Uterus (tissue), 3 donors: ENCODE measurements at regions not wholly inside any gene's neighbourhood (a gene's known extent, or its start where the extent isn't known, plus 50 kb on each side); places are given as distances from the start of the nearest gene placed in this dataset.

ENCODE experiments used
- DNase-seq, 2 donors: peaks; one replicate each; pipeline ENCODE4 v3.0.0-alpha.2; 2019 to 2020
- H3K27ac ChIP-seq, 2 donors: fragments of 200-600 bp; sonication (generic); 1 replicate in 1 of 2; 2 replicates in 1 of 2; pipeline ENCODE4 v1.5.1; 2016 to 2018
- H3K27me3 ChIP-seq, 2 donors: fragments of 200-600 bp; sonication (generic); one replicate each; pipeline ENCODE4 v1.5.1; 2018 to 2019; ENCODE audit warnings: control low read depth in 1 of 2
- H3K36me3 ChIP-seq, 2 donors: fragments of 200-600 bp; sonication (generic); one replicate each; pipeline ENCODE4 v1.5.1; 2019; ENCODE audit warnings: control low read depth in 1 of 2
- H3K4me1 ChIP-seq, 2 donors: fragments of 200-600 bp; sonication (generic); one replicate each; pipeline ENCODE4 v1.5.1; 2018 to 2019; ENCODE audit warnings: control low read depth in 1 of 2
- H3K4me3 ChIP-seq, 2 donors: fragments of 200-600 bp; sonication (generic); 1 replicate in 1 of 2; 2 replicates in 1 of 2; pipeline ENCODE4 v1.5.1; 2018 to 2019; ENCODE audit warnings: mild to moderate bottlenecking in 1 of 2
- H3K9me3 ChIP-seq, 2 donors: fragments of 200-600 bp; sonication (generic); one replicate each; pipeline ENCODE4 v1.5.1; 2019; ENCODE audit warnings: control low read depth in 1 of 2
- CTCF ChIP-seq, 4 experiments: fragments of 200-600 bp in 2 of 4; fragments of 450-650 bp in 2 of 4; sonication (generic) in 2 of 4; IDR thresholded peaks; one replicate each; pipeline ENCODE4 v1.5.1; 2016 to 2019; ENCODE audit warnings: antibody characterized with exemption in 4 of 4, mild to moderate bottlenecking in 2 of 4, moderate library complexity in 1 of 4
- POLR2A ChIP-seq, 2 donors: fragments of 450-650 bp; IDR thresholded peaks; one replicate each; pipeline ENCODE4 v1.6.1; 2016; ENCODE audit warnings: antibody characterized with exemption in 2 of 2, mild to moderate bottlenecking in 1 of 2, moderate library complexity in 1 of 2
- intact Hi-C: fragments of 100-400 bp; cut with DNase I; formaldehyde crosslinking; loops from one replicate; pipeline ENCODE4 v1.15.1; 2023; ENCODE audit warnings: low total_unique reads
- donor health status: DM: yes; HTN: yes; CAD: no.

- H3K36me3 ChIP-seq: no peaks in the 10 kb centered on the region
- H3K27ac ChIP-seq: no peak overlapping the region
- intact Hi-C loops: no loop called here
- H3K27me3 ChIP-seq: no peaks in the 10 kb centered on the region
- no peaks in the 10 kb centered on the region for H3K4me1 ChIP-seq
- no peaks in the 10 kb centered on the region for H3K9me3 ChIP-seq
- H3K4me3 ChIP-seq: no peak overlapping the region
- no peak for DNase-seq
- TF ChIP-seq POLR2A (IDR thresholded peaks at IDR 0.05) (no peak), CTCF (IDR thresholded peaks at IDR 0.05) (no peak)
Measured at GRCh38 chr13:79668201-79668752, 187.3 kb downstream of the NDFIP2 start.

- Histone ChIP-seq H3K4me3 (no peak overlapping the region), H3K27ac (no peak overlapping the region), H3K36me3 (no peaks in the 10 kb centered on the region), H3K4me1 (no peaks in the 10 kb centered on the region), H3K27me3 (no peaks in the 10 kb centered on the region), H3K9me3 (no peaks in the 10 kb centered on the region)
- no peak for DNase-seq
- intact Hi-C loops: no loop called here
- TF ChIP-seq CTCF (IDR thresholded peaks at IDR 0.05): no peak
- no peak for TF ChIP-seq POLR2A (IDR thresholded peaks at IDR 0.05)
Measured at GRCh38 chr13:79667771-79668170, 186.8 kb downstream of the NDFIP2 start.

GRCh38 chr13:79663977-79664636 is 183.2 kb downstream of the NDFIP2 start:
- H3K9me3 ChIP-seq: no peaks in the 10 kb centered on the region
- no peak for DNase-seq
- H3K4me1 ChIP-seq: no peaks in the 10 kb centered on the region
- no peaks in the 10 kb centered on the region for H3K27me3 ChIP-seq
- no peak for TF ChIP-seq POLR2A (IDR thresholded peaks at IDR 0.05)
- TF ChIP-seq CTCF (IDR thresholded peaks at IDR 0.05): no peak
- no peaks in the 10 kb centered on the region for H3K36me3 ChIP-seq
- intact Hi-C loops: no loop called here
- H3K27ac ChIP-seq: no peak overlapping the region
- no peak overlapping the region for H3K4me3 ChIP-seq

GRCh38 chr13:79663435-79663834 is 182.5 kb downstream of the NDFIP2 start:
- Histone ChIP-seq H3K9me3 (no peaks in the 10 kb centered on the region), H3K27ac (no peak overlapping the region), H3K4me1 (no peaks in the 10 kb centered on the region), H3K4me3 (no peak overlapping the region), H3K27me3 (no peaks in the 10 kb centered on the region), H3K36me3 (no peaks in the 10 kb centered on the region)
- TF ChIP-seq POLR2A (IDR thresholded peaks at IDR 0.05): no peak
- TF ChIP-seq CTCF (IDR thresholded peaks at IDR 0.05): no peak
- intact Hi-C loops: no loop called here
- DNase-seq: no peak

GRCh38 chr13:79662882-79663281 is 181.9 kb downstream of the NDFIP2 start:
- no peaks in the 10 kb centered on the region for H3K36me3 ChIP-seq
- H3K4me1 ChIP-seq: no peaks in the 10 kb centered on the region
- intact Hi-C loops: no loop called here
- no peaks in the 10 kb centered on the region for H3K9me3 ChIP-seq
- no peak for DNase-seq
- no peak overlapping the region for H3K27ac ChIP-seq
- no peaks in the 10 kb centered on the region for H3K27me3 ChIP-seq
- TF ChIP-seq POLR2A (IDR thresholded peaks at IDR 0.05): no peak
- no peak overlapping the region for H3K4me3 ChIP-seq
